K562 (cell line): ENCODE measurements at regions not wholly inside any gene's neighbourhood (a gene's known extent, or its start where the extent isn't known, plus 50 kb on each side); places are given as distances from the start of the nearest gene placed in this dataset.

Experiments used
- ATAC-seq: fragments of 200-7000 bp; cut with Tn5 transposase; 3 replicates; pipeline ENCODE4 v1.9.1; 2020; ENCODE audit warnings: moderate library complexity
- BruUV-seq: library from RNA; stranded (reverse); fragments of 400-500 nt; replicated peaks from 2 replicates; lab custom pipeline; 2021; lab: Mats Ljungman, UMichigan
- CTCF ChIA-PET: fragments of 300-600 bp; formaldehyde crosslinking; extraction: SDS; loops from one replicate; lab custom pipeline; 2021; ENCODE audit warnings: low intra/inter-chr PET ratio; lab: Yijun Ruan, JAX
- POLR2A ChIA-PET: fragments of 300-600, 350-650 bp; sonication (Branson Sonifier 250); formaldehyde crosslinking; extraction: SDS; loops from one replicate; lab custom pipeline; 2021; ENCODE audit warnings: antibody characterized with exemption, inconsistent platforms; lab: Yijun Ruan, JAX
- DNase-seq, 4 experiments: peaks; one replicate each; pipeline versions ENCODE4 v3.0.0 to v3.0.0-alpha.2; 2011 to 2018; ENCODE audit warnings: low spot score in 3 of 4, mixed read lengths in 3 of 4; ENCODE audit errors: extremely low read depth in 1 of 4
- FAIRE-seq: peaks from 2 replicates; lab custom pipeline; 2011; peaks lifted over from hg19 to GRCh38; lab: Jason Lieb, UNC
- H2AFZ ChIP-seq: 2 replicates; pipeline ENCODE4 v1.6.0; 2011; ENCODE audit warnings: low read depth, low read length, control low read depth, inconsistent platforms
- H3K27ac ChIP-seq: fragments of 200-600 bp; 3 replicates; pipeline ENCODE4 v1.8.0; 2011; ENCODE audit warnings: low read depth, mild to moderate bottlenecking, control low read depth, inconsistent platforms, low read length, moderate library complexity, mixed read lengths; ENCODE audit errors: extremely low read depth
- H3K27me3 ChIP-seq, 2 experiments: fragments of 300-600 bp in 1 of 2; 2 replicates in 1 of 2; 3 replicates in 1 of 2; pipeline versions ENCODE4 v1.6.0 to v1.8.0; 2011; ENCODE audit warnings: inconsistent platforms in 2 of 2, low read length in 2 of 2, mild to moderate bottlenecking in 1 of 2, mixed read lengths in 1 of 2, moderate library complexity in 1 of 2; ENCODE audit not compliant: control insufficient read depth in 2 of 2, insufficient read depth in 2 of 2
- H3K36me3 ChIP-seq: fragments of 300-600 bp; 3 replicates; pipeline ENCODE4 v1.8.0; 2011; ENCODE audit warnings: mild to moderate bottlenecking, low read length, inconsistent platforms; ENCODE audit not compliant: control insufficient read depth, insufficient read depth
- H3K4me1 ChIP-seq, 2 experiments: fragments of 200-600 bp in 1 of 2; replicated peaks in 1 of 2; 2 replicates in 1 of 2; 3 replicates in 1 of 2; pipeline versions ENCODE4 v1.5.1 to v1.8.0; 2011; ENCODE audit warnings: inconsistent platforms in 2 of 2, low read length in 2 of 2, mild to moderate bottlenecking in 1 of 2, mixed read lengths in 1 of 2, moderate library complexity in 1 of 2; ENCODE audit not compliant: control insufficient read depth in 2 of 2, insufficient read depth in 2 of 2
- H3K4me2 ChIP-seq: 2 replicates; pipeline ENCODE4 v1.6.1; 2011; ENCODE audit warnings: low read length, control low read depth, inconsistent platforms, mixed read lengths; ENCODE audit not compliant: insufficient read depth
- H3K4me3 ChIP-seq: fragments of 200-600 bp; sonication (generic), shearing (Covaris generic); 2 replicates; pipeline ENCODE4 v1.5.1; 2016; ENCODE audit warnings: control low read depth, inconsistent platforms
- H3K79me2 ChIP-seq: fragments of 200-600 bp; 3 replicates; pipeline ENCODE4 v1.8.0; 2011; ENCODE audit warnings: low read length, inconsistent platforms; ENCODE audit not compliant: control insufficient read depth, insufficient read depth
- H3K9ac ChIP-seq, 2 experiments: 2 replicates each; pipeline versions ENCODE4 v1.6.0 to v1.6.1; 2011; ENCODE audit warnings: low read depth in 2 of 2, low read length in 2 of 2, control low read depth in 1 of 2, inconsistent platforms in 1 of 2, mild to moderate bottlenecking in 1 of 2, mixed read lengths in 1 of 2; ENCODE audit not compliant: insufficient read depth in 1 of 2
- H3K9me1 ChIP-seq: one replicate; pipeline ENCODE4 v1.6.0; 2011; ENCODE audit warnings: inconsistent platforms, mild to moderate bottlenecking, low read length, moderate library complexity; ENCODE audit not compliant: control insufficient read depth, insufficient read depth
- H3K9me3 ChIP-seq: replicated peaks from 2 replicates; pipeline ENCODE4 v1.5.1; 2011; ENCODE audit warnings: low read depth, low read length, inconsistent platforms; ENCODE audit not compliant: control insufficient read depth, insufficient read depth
- H4K20me1 ChIP-seq: replicated peaks from 2 replicates; pipeline ENCODE4 v1.6.1; 2011; ENCODE audit warnings: low read length, inconsistent platforms, mixed read lengths; ENCODE audit not compliant: control insufficient read depth, insufficient read depth
- CHCHD3 ChIP-seq: fragments of 250-450 bp; sonication (Bioruptor Pico); IDR thresholded peaks from 2 replicates; pipeline ENCODE4 v2.1.2; 2022; ENCODE audit warnings: mild to moderate bottlenecking
- CREM ChIP-seq: IDR thresholded peaks from 2 replicates; pipeline ENCODE4 v1.6.1; 2014; ENCODE audit warnings: antibody characterized with exemption, low read depth
- MAZ ChIP-seq, 2 experiments: fragments of 450-650 bp in 1 of 2; sonication (generic) in 1 of 2; formaldehyde crosslinking; IDR thresholded peaks in 1 of 2; conservative IDR thresholded peaks in 1 of 2; 2 replicates each; pipeline versions ENCODE4 v1.4.0 to v1.5.0; 2020; ENCODE audit warnings: mild to moderate bottlenecking in 1 of 2, missing genetic modification reagents in 1 of 2
- NR2C2 ChIP-seq, 2 experiments: fragments of 200-800 bp in 1 of 2; sonication (Bioruptor generic) in 1 of 2; sonication (generic) in 1 of 2; formaldehyde crosslinking in 1 of 2; IDR thresholded peaks; 2 replicates each; pipeline versions ENCODE4 v1.6.1 to v1.8.0; 2016 to 2022; ENCODE audit warnings: mild to moderate bottlenecking in 1 of 2, missing compliant biosample characterization in 1 of 2, missing genetic modification characterization in 1 of 2, missing genetic modification reagents in 1 of 2
- RCOR1 ChIP-seq, 2 experiments: IDR thresholded peaks; 2 replicates each; pipeline ENCODE4 v1.6.1; 2012; ENCODE audit warnings: low read depth in 2 of 2, low read length in 2 of 2, borderline replicate concordance in 1 of 2, improper control_type of control experiment in 1 of 2
- RNF2 ChIP-seq: sonication (generic); IDR thresholded peaks from 2 replicates; pipeline ENCODE4 v1.6.1; 2016
- SPI1 ChIP-seq: IDR thresholded peaks from 2 replicates; pipeline ENCODE4 v1.6.1; 2011; ENCODE audit warnings: low read depth, low read length, control low read depth, borderline replicate concordance
- ZNF76 ChIP-seq: fragments of 250-450 bp; sonication (Bioruptor Pico); IDR thresholded peaks from 2 replicates; pipeline ENCODE4 v1.4.0; 2020; ENCODE audit warnings: mild to moderate bottlenecking, moderate library complexity, borderline replicate concordance
- WGBS: fragments of 100-300 bp; shearing (Covaris generic); methylation state at CpG from one replicate; pipeline ENCODE4 v1.1.6; 2016; ENCODE audit warnings: low coverage, mixed read lengths; ENCODE audit not compliant: insufficient coverage; ENCODE audit errors: missing lambda C conversion rate; 5-methylcytosine and 5-hydroxymethylcytosine counted together
- in situ Hi-C: fragments of 300-500 bp; cut with MboI; formaldehyde crosslinking; loops from 4 replicates; pipeline ENCODE4 v1.15.0; 2018; ENCODE audit warnings: inconsistent platforms, mixed read lengths
- intact Hi-C: fragments of 100-400 bp; cut with micrococcal nuclease; formaldehyde crosslinking; loops from 2 replicates; pipeline ENCODE4 v1.14.2; 2022
- TF ChIP-seq, protein P1 (sequence below), 2 experiments: IDR thresholded peaks; 2 replicates each; pipeline ENCODE4 v1.6.1; 2012; ENCODE audit warnings: improper control_type of control experiment in 2 of 2, low read depth in 2 of 2, low read length in 2 of 2, borderline replicate concordance in 1 of 2
- TF ChIP-seq, protein P2 (sequence below): IDR thresholded peaks from 3 replicates; pipeline ENCODE4 v1.6.1; 2011; ENCODE audit warnings: borderline replicate concordance, mild to moderate bottlenecking; ENCODE audit not compliant: insufficient read length, insufficient read depth

DNA sequence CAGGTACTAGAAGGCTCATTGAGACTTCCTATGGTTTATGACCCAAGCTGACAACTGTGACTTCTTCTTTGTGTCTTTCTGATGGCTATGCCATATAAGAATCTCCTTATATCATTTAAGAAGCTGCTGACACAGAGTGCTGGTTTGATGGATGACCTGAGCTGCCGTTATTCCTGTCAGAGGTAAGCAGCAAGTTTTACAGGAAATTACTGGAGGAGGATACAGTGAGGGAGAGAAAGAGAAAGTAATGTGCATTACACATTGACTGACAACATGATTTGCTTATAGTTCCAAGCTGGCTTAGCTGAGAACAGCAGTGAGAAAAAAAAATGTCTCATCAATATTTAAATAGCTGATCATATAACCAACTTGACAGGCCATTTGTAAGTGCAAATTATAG lies 981.4 kb downstream of the FSCB start:
- ATAC-seq, result no peak
- H3K4me1 ChIP-seq, result no peaks in the 10 kb centered on the region
- CTCF ChIA-PET, result no interaction called here
- in situ Hi-C loops (no loop called here), intact Hi-C loops (no loop called here)
- H2AFZ ChIP-seq, result no peak overlapping the region
- no peak for FAIRE-seq
- H3K36me3 ChIP-seq, result no peaks in the 10 kb centered on the region
- H3K9ac ChIP-seq, result no peak overlapping the region
- no peak overlapping the region for H3K4me2 ChIP-seq
- BruUV-seq, result no TSS peak
- no peak for DNase-seq
- H4K20me1 ChIP-seq, result no peaks in the 10 kb centered on the region
- H3K9me3 ChIP-seq, result no peaks in the 10 kb centered on the region
- no peaks in the 10 kb centered on the region for H3K27me3 ChIP-seq
- TF ChIP-seq SPI1, result no peak
- TF ChIP-seq, protein P1, sequence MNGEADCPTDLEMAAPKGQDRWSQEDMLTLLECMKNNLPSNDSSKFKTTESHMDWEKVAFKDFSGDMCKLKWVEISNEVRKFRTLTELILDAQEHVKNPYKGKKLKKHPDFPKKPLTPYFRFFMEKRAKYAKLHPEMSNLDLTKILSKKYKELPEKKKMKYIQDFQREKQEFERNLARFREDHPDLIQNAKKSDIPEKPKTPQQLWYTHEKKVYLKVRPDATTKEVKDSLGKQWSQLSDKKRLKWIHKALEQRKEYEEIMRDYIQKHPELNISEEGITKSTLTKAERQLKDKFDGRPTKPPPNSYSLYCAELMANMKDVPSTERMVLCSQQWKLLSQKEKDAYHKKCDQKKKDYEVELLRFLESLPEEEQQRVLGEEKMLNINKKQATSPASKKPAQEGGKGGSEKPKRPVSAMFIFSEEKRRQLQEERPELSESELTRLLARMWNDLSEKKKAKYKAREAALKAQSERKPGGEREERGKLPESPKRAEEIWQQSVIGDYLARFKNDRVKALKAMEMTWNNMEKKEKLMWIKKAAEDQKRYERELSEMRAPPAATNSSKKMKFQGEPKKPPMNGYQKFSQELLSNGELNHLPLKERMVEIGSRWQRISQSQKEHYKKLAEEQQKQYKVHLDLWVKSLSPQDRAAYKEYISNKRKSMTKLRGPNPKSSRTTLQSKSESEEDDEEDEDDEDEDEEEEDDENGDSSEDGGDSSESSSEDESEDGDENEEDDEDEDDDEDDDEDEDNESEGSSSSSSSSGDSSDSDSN (IDR thresholded peaks at IDR 0.05; ENCODE audit: borderline replicate concordance in 1 of 2, low read depth in 2 of 2, low read length in 2 of 2), result no peak
- TF ChIP-seq ZNF76, result no peak
- TF ChIP-seq CREM, result no peak
- TF ChIP-seq RNF2, result no peak
- TF ChIP-seq CHCHD3 (CRISPR knock-in tag), result no peak
- no peak for TF ChIP-seq MAZ (CRISPR knock-in tag; conservative IDR thresholded peaks at IDR 0.05 in 1 of 2, IDR thresholded peaks at IDR 0.05 in 1 of 2)
- TF ChIP-seq NR2C2 (CRISPR knock-in tag; IDR thresholded peaks at IDR 0.05), result no peak
- TF ChIP-seq NR2C2 (tag; IDR thresholded peaks at IDR 0.05), result no peak
- TF ChIP-seq, protein P2, sequence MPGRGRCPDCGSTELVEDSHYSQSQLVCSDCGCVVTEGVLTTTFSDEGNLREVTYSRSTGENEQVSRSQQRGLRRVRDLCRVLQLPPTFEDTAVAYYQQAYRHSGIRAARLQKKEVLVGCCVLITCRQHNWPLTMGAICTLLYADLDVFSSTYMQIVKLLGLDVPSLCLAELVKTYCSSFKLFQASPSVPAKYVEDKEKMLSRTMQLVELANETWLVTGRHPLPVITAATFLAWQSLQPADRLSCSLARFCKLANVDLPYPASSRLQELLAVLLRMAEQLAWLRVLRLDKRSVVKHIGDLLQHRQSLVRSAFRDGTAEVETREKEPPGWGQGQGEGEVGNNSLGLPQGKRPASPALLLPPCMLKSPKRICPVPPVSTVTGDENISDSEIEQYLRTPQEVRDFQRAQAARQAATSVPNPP, result no peak
- TF ChIP-seq RCOR1 (IDR thresholded peaks at IDR 0.05; ENCODE audit: borderline replicate concordance in 1 of 2, low read depth in 2 of 2, low read length in 2 of 2), result no peak
- no peak overlapping the region for H3K4me3 ChIP-seq
- H3K79me2 ChIP-seq, result no peaks in the 10 kb centered on the region
- WGBS, result 0% methylated on average over 1 of the region's 1 CpG
- POLR2A ChIA-PET, result no interaction called here
- no peak overlapping the region for H3K27ac ChIP-seq
- no peaks in the 10 kb centered on the region for H3K9me1 ChIP-seq
